IMR-90 (cell line): ENCODE measurements at regions not wholly inside any gene's neighbourhood (a gene's known extent, or its start where the extent isn't known, plus 50 kb on each side); places are given as distances from the start of the nearest gene placed in this dataset.

Experiments used
- ATAC-seq: fragments of 200-7000 bp; cut with Tn5 transposase; 2 replicates; pipeline ENCODE4 v1.9.1; 2020; ENCODE audit warnings: low read depth, mild to moderate bottlenecking, moderate library complexity
- BruUV-seq: library from RNA; stranded (reverse); fragments of 400-500 nt; replicated peaks from 2 replicates; lab custom pipeline; 2021; lab: Mats Ljungman, UMichigan
- CTCF ChIA-PET: fragments of 300-600 bp; formaldehyde crosslinking; extraction: SDS; loops from one replicate; lab custom pipeline; 2021; ENCODE audit warnings: antibody characterized with exemption; lab: Yijun Ruan, JAX
- POLR2A ChIA-PET: fragments of 300-600 bp; sonication (Branson Sonifier 250); formaldehyde crosslinking; loops from one replicate; lab custom pipeline; 2022; ENCODE audit warnings: antibody characterized with exemption; ENCODE audit not compliant: unreplicated experiment; lab: Charles Lee
- DNase-seq: peaks from one replicate; pipeline ENCODE4 v3.0.0; 2013
- H2AFZ ChIP-seq: replicated peaks from 2 replicates; pipeline ENCODE3; 2013; ENCODE audit warnings: low read length, mild to moderate bottlenecking; ENCODE audit not compliant: poor library complexity
- H2AK5ac ChIP-seq: 2 replicates; pipeline ENCODE4 v1.6.1; 2013; ENCODE audit warnings: low read depth, low read length, inconsistent platforms
- H2AK9ac ChIP-seq: replicated peaks from 2 replicates; pipeline ENCODE3; 2013; ENCODE audit warnings: mild to moderate bottlenecking, low read depth, low read length, moderate library complexity; ENCODE audit not compliant: poor library complexity
- H2BK120ac ChIP-seq: 2 replicates; pipeline ENCODE4 v1.6.1; 2013; ENCODE audit warnings: low read depth, low read length, inconsistent platforms
- H2BK15ac ChIP-seq: 3 replicates; pipeline ENCODE4 v1.6.1; 2013; ENCODE audit warnings: low read depth, low read length, inconsistent platforms
- H2BK20ac ChIP-seq: 2 replicates; pipeline ENCODE4 v1.6.1; 2013; ENCODE audit warnings: low read depth, mild to moderate bottlenecking, inconsistent platforms, low read length, moderate library complexity
- H2BK5ac ChIP-seq: 2 replicates; pipeline ENCODE4 v1.6.1; 2013; ENCODE audit warnings: mild to moderate bottlenecking, low read depth, low read length, inconsistent platforms; ENCODE audit not compliant: poor library complexity, severe bottlenecking
- H3K14ac ChIP-seq: replicated peaks from 2 replicates; pipeline ENCODE4 v1.6.1; 2013; ENCODE audit warnings: low read depth, low read length, inconsistent platforms
- H3K18ac ChIP-seq: 2 replicates; pipeline ENCODE4 v1.6.1; 2013; ENCODE audit warnings: low read depth, low read length, control low read depth
- H3K23ac ChIP-seq: 2 replicates; pipeline ENCODE4 v1.6.1; 2013; ENCODE audit warnings: low read depth, low read length, inconsistent platforms
- H3K27ac ChIP-seq: 2 replicates; pipeline ENCODE4 v1.5.1; 2013; ENCODE audit warnings: mild to moderate bottlenecking, control low read depth, low read length; ENCODE audit not compliant: insufficient read depth
- H3K27me3 ChIP-seq: 2 replicates; pipeline ENCODE4 v1.6.1; 2013; ENCODE audit warnings: low read length; ENCODE audit not compliant: control insufficient read depth, insufficient read depth
- H3K36me3 ChIP-seq: 2 replicates; pipeline ENCODE4 v1.6.1; 2013; ENCODE audit warnings: low read length, mixed read lengths; ENCODE audit not compliant: control insufficient read depth, insufficient read depth
- H3K4ac ChIP-seq: 2 replicates; pipeline ENCODE4 v1.6.1; 2013; ENCODE audit warnings: low read depth, low read length, inconsistent platforms
- H3K4me1 ChIP-seq: 2 replicates; pipeline ENCODE4 v1.6.1; 2013; ENCODE audit warnings: low read length, mixed read lengths; ENCODE audit not compliant: control insufficient read depth, insufficient read depth
- H3K4me2 ChIP-seq: 2 replicates; pipeline ENCODE4 v1.6.1; 2013; ENCODE audit warnings: low read depth, mild to moderate bottlenecking, control low read depth, low read length, moderate library complexity
- H3K4me3 ChIP-seq: 2 replicates; pipeline ENCODE4 v1.5.1; 2013; ENCODE audit warnings: low read depth, mild to moderate bottlenecking, control low read depth, low read length, moderate library complexity; ENCODE audit not compliant: insufficient read depth
- H3K56ac ChIP-seq: 2 replicates; pipeline ENCODE4 v1.6.1; 2013; ENCODE audit warnings: low read length, inconsistent platforms; ENCODE audit not compliant: insufficient read depth; ENCODE audit errors: extremely low read depth
- H3K79me1 ChIP-seq, 2 experiments: 2 replicates each; pipeline ENCODE4 v1.6.1; 2013; ENCODE audit warnings: low read length in 2 of 2, inconsistent platforms in 1 of 2, low read depth in 1 of 2
- H3K9ac ChIP-seq: 2 replicates; pipeline ENCODE4 v1.6.1; 2013; ENCODE audit warnings: low read depth, low read length, control low read depth
- H3K9me1 ChIP-seq: 2 replicates; pipeline ENCODE4 v1.6.1; 2013; ENCODE audit warnings: low read length, inconsistent platforms; ENCODE audit not compliant: insufficient read depth
- H3K9me3 ChIP-seq: 2 replicates; pipeline ENCODE4 v1.6.1; 2013; ENCODE audit warnings: low read length; ENCODE audit not compliant: control insufficient read depth, insufficient read depth
- H4K20me1 ChIP-seq: 2 replicates; pipeline ENCODE4 v1.6.1; 2013; ENCODE audit warnings: low read length, inconsistent platforms; ENCODE audit not compliant: insufficient read depth
- H4K5ac ChIP-seq: 2 replicates; pipeline ENCODE4 v1.6.1; 2013; ENCODE audit warnings: mild to moderate bottlenecking, low read depth, low read length, control low read depth
- H4K8ac ChIP-seq, 2 experiments: 2 replicates each; pipeline ENCODE4 v1.6.1; 2013; ENCODE audit warnings: low read depth in 2 of 2, low read length in 2 of 2, control low read depth in 1 of 2, inconsistent platforms in 1 of 2
- H4K91ac ChIP-seq: 2 replicates; pipeline ENCODE4 v1.6.1; 2013; ENCODE audit warnings: low read depth, low read length, inconsistent platforms; ENCODE audit not compliant: insufficient read depth
- CHD1 ChIP-seq: IDR thresholded peaks from 2 replicates; pipeline ENCODE4 v1.6.1; 2012; ENCODE audit warnings: low read depth, low read length, improper control_type of control experiment
- FOS ChIP-seq: fragments of 150-350 bp; IDR thresholded peaks from 2 replicates; pipeline ENCODE4 v1.6.1; 2016; ENCODE audit warnings: low read depth, low read length
- MAFK ChIP-seq: IDR thresholded peaks from 2 replicates; pipeline ENCODE4 v1.6.1; 2012; ENCODE audit warnings: low read depth, low read length, improper control_type of control experiment
- MXI1 ChIP-seq: IDR thresholded peaks from 2 replicates; pipeline ENCODE4 v1.6.1; 2012; ENCODE audit warnings: low read depth, mild to moderate bottlenecking, low read length, moderate library complexity, borderline replicate concordance
- POLR2A ChIP-seq: IDR thresholded peaks from 2 replicates; pipeline ENCODE4 v1.6.1; 2012; ENCODE audit warnings: mild to moderate bottlenecking, low read depth, low read length
- RFX5 ChIP-seq: IDR thresholded peaks from 2 replicates; pipeline ENCODE4 v1.8.0; 2012; ENCODE audit warnings: low read depth, mild to moderate bottlenecking, low read length, moderate library complexity
- SMC3 ChIP-seq: fragments of 150-350 bp; IDR thresholded peaks from 2 replicates; pipeline ENCODE4 v1.6.1; 2016; ENCODE audit warnings: low read depth, mild to moderate bottlenecking, antibody characterized with exemption, low read length, moderate library complexity
- WGBS, 2 experiments: methylation state at CpG; one replicate each; pipeline versions ENCODE4 v1.1.5 to v1.1.7; 2013; ENCODE audit warnings: missing lambda C conversion rate in 2 of 2; ENCODE audit not compliant: insufficient read length in 1 of 2; ENCODE audit errors: extremely low coverage in 2 of 2; 5-methylcytosine and 5-hydroxymethylcytosine counted together
- dilution Hi-C: fragments of 300-500 bp; cut with HindIII; formaldehyde crosslinking; loops from one replicate; pipeline ENCODE4 v1.14.3; 2018; ENCODE audit warnings: low sequenced_read_pairs; ENCODE audit not compliant: unreplicated experiment
- in situ Hi-C: fragments of 300-500 bp; cut with MboI; formaldehyde crosslinking; loops from 3 replicates; pipeline ENCODE4 v1.14.3; 2019; ENCODE audit warnings: low sequenced_read_pairs, inconsistent platforms, mixed read lengths
- intact Hi-C: fragments of 100-400 bp; cut with micrococcal nuclease; formaldehyde crosslinking; loops from 2 replicates; pipeline ENCODE4 v1.10.0; 2022
- TF ChIP-seq, protein P1 (sequence below): conservative IDR thresholded peaks from 2 replicates; pipeline ENCODE4 v1.5.1; 2012; ENCODE audit warnings: mild to moderate bottlenecking, low read depth, low read length, improper control_type of control experiment

DNA sequence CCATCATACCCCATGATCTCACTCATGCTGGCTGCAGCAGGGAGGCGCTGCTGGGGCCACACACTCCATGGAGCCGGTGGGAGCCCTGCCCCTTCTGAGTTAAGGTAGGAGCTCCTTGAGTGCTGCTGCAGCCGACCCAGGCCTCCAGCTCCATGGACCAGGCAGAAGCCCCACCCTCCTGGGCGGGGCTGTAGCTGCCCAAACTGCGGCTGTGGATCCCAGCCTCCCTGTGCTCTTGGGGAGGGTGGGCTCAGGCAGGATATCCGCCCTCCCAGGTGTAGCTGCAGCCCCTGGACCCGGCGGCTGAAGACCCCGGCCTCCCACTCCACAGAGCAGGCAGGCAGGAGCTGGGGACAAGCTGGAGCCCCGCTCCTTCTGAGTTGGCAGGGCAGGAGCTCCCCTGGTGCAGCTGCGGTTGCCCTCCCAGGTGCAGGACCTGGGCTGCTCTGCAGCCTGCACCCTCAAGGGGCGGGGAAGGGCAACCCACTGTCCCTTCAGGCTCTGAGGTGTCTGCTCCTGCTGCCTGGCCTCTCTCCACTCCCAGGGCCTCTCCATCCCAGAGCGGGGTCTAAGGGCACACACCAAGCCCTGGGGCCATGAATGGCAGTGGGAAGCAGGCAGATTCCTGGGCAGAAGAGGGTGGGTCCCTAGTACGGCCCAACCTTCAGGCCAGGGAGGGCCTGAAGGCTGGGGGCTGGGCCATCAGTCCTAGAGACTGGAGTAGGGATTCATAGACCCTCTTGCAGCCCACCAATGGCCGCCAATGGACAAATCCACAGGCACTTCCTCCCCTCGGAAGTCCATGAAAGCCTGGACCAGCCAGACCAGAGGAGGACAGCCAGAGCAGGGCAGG lies 466.1 kb downstream of the DTHD1 start:
- Histone ChIP-seq H3K9ac (no peak overlapping the region), H3K4me3 (no peak overlapping the region), H3K9me1 (no peaks in the 10 kb centered on the region), H3K23ac (no peak overlapping the region), H2BK5ac (no peak overlapping the region), H4K5ac (no peak overlapping the region), H3K18ac (no peak overlapping the region), H3K27ac (no peak overlapping the region), H3K56ac (no peak overlapping the region), H3K9me3 (peaks cover 10% of the 10 kb centered on the region), H4K20me1 (no peaks in the 10 kb centered on the region), H4K91ac (no peak overlapping the region), H3K4ac (no peak overlapping the region), H3K4me2 (no peak overlapping the region), H2BK120ac (no peak overlapping the region), H3K36me3 (no peaks in the 10 kb centered on the region), H2AFZ (no peak overlapping the region), H4K8ac (no peak overlapping the region), H2BK20ac (no peak overlapping the region), H3K4me1 (no peaks in the 10 kb centered on the region), H2AK5ac (no peak overlapping the region), H3K79me1 (no peaks in the 10 kb centered on the region), H3K27me3 (no peaks in the 10 kb centered on the region), H2AK9ac (no peak overlapping the region), H2BK15ac (no peak overlapping the region), H3K14ac (no peak overlapping the region)
- WGBS, 2 experiments = 67% methylated on average over 3 of the region's 16 CpGs; no CpG with 5 or more reads in 1 of the 2 experiments
- TF ChIP-seq MAFK (no peak), POLR2A (no peak), FOS (no peak), RFX5 (no peak), SMC3 (no peak), CHD1 (no peak), MXI1 (no peak)
- TF ChIP-seq, protein P1, sequence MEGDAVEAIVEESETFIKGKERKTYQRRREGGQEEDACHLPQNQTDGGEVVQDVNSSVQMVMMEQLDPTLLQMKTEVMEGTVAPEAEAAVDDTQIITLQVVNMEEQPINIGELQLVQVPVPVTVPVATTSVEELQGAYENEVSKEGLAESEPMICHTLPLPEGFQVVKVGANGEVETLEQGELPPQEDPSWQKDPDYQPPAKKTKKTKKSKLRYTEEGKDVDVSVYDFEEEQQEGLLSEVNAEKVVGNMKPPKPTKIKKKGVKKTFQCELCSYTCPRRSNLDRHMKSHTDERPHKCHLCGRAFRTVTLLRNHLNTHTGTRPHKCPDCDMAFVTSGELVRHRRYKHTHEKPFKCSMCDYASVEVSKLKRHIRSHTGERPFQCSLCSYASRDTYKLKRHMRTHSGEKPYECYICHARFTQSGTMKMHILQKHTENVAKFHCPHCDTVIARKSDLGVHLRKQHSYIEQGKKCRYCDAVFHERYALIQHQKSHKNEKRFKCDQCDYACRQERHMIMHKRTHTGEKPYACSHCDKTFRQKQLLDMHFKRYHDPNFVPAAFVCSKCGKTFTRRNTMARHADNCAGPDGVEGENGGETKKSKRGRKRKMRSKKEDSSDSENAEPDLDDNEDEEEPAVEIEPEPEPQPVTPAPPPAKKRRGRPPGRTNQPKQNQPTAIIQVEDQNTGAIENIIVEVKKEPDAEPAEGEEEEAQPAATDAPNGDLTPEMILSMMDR = no peak
- in situ Hi-C loops (no loop called here), intact Hi-C loops (no loop called here), dilution Hi-C loops (no loop called here)
- CTCF ChIA-PET = no interaction called here
- DNase-seq (no peak), ATAC-seq (no peak)
- BruUV-seq = no TSS peak
- POLR2A ChIA-PET = no interaction called here
